Neutrophil (primary cell): ENCODE measurements at regions not wholly inside any gene's neighbourhood (a gene's known extent, or its start where the extent isn't known, plus 50 kb on each side); places are given as distances from the start of the nearest gene placed in this dataset.

Experiments
- H3K27ac ChIP-seq: fragments of 200-600 bp; sonication (generic); 2 replicates; pipeline ENCODE4 v1.5.1; 2016; ENCODE audit warnings: mild to moderate bottlenecking, moderate library complexity
- H3K27me3 ChIP-seq: fragments of 200-600 bp; sonication (generic); 2 replicates; pipeline ENCODE4 v1.6.0; 2016; ENCODE audit warnings: mild to moderate bottlenecking
- H3K36me3 ChIP-seq: fragments of 200-600 bp; sonication (generic); 2 replicates; pipeline ENCODE4 v1.5.1; 2017
- H3K4me1 ChIP-seq, 2 experiments: fragments of 200-600 bp in 1 of 2; sonication (generic) in 1 of 2; 1 replicate in 1 of 2; 2 replicates in 1 of 2; pipeline versions ENCODE4 v1.5.1 to v1.6.1; 2013 to 2016; ENCODE audit warnings: low read depth in 1 of 2, low read length in 1 of 2, mild to moderate bottlenecking in 1 of 2, moderate library complexity in 1 of 2; ENCODE audit not compliant: control insufficient read depth in 1 of 2, insufficient read depth in 1 of 2
- H3K4me3 ChIP-seq, 2 experiments: fragments of 200-600 bp in 1 of 2; sonication (generic) in 1 of 2; 1 replicate in 1 of 2; 2 replicates in 1 of 2; pipeline ENCODE4 v1.5.1; 2013 to 2016; ENCODE audit warnings: low read depth in 1 of 2, low read length in 1 of 2, mild to moderate bottlenecking in 1 of 2, moderate library complexity in 1 of 2
- H3K9me3 ChIP-seq: fragments of 200-600 bp; sonication (generic); 2 replicates; pipeline ENCODE4 v1.5.1; 2016
- TF ChIP-seq, protein P1 (sequence below): fragments of 200-600 bp; sonication (generic); IDR thresholded peaks from 2 replicates; pipeline ENCODE4 v1.5.1; 2016; ENCODE audit warnings: antibody characterized with exemption

DNA sequence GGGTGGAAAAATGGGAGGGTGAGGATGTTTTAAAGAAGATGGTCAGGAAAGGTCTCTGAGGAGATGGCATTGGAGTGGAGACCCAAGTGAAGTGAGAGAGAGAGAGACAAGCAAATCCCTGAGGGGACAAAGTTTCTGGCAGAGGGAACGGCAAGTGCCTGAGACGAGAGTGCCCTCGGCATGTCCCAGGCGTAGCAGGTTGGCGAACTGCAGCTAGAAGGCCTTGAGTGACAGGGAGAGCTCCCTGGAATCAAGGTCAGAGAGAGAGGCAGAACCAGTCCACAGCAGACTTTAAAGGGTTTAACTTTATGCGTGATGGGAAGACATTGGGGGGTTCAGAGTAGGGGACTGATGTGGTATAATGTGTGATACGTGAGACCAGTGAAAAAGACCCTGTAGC is 150.2 kb upstream of the HAND2 start:
- H3K36me3 ChIP-seq = no peaks in the 10 kb centered on the region
- H3K4me1 ChIP-seq = no peaks in the 10 kb centered on the region
- H3K27ac ChIP-seq = no peak overlapping the region
- no peaks in the 10 kb centered on the region for H3K27me3 ChIP-seq
- H3K4me3 ChIP-seq = no peak overlapping the region
- no peaks in the 10 kb centered on the region for H3K9me3 ChIP-seq
- TF ChIP-seq, protein P1, sequence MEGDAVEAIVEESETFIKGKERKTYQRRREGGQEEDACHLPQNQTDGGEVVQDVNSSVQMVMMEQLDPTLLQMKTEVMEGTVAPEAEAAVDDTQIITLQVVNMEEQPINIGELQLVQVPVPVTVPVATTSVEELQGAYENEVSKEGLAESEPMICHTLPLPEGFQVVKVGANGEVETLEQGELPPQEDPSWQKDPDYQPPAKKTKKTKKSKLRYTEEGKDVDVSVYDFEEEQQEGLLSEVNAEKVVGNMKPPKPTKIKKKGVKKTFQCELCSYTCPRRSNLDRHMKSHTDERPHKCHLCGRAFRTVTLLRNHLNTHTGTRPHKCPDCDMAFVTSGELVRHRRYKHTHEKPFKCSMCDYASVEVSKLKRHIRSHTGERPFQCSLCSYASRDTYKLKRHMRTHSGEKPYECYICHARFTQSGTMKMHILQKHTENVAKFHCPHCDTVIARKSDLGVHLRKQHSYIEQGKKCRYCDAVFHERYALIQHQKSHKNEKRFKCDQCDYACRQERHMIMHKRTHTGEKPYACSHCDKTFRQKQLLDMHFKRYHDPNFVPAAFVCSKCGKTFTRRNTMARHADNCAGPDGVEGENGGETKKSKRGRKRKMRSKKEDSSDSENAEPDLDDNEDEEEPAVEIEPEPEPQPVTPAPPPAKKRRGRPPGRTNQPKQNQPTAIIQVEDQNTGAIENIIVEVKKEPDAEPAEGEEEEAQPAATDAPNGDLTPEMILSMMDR = no peak

DNA sequence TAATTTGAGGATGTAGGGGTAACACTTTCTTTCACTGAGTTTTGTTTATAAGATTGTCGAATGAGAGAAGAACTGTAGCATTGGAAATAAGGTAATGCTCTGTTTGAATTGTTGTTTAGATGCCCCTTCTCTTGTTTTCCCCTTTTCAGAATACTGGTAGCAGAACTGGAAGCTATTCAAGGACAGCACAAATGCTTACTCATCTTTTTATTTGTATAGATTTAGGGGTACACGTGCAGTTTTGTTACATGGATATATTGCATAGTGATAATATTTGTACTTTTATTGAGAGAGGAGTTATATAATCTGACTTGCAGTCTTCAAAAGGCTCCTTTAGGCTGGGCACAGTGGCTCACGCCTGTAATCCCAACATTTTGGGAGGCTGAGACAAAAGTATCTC is 145.4 kb upstream of the HAND2 start:
- no peak overlapping the region for H3K27ac ChIP-seq
- H3K9me3 ChIP-seq = no peaks in the 10 kb centered on the region
- H3K36me3 ChIP-seq = no peaks in the 10 kb centered on the region
- TF ChIP-seq, protein P1 = no peak
- no peaks in the 10 kb centered on the region for H3K27me3 ChIP-seq
- no peak overlapping the region for H3K4me3 ChIP-seq
- H3K4me1 ChIP-seq = no peaks in the 10 kb centered on the region

DNA sequence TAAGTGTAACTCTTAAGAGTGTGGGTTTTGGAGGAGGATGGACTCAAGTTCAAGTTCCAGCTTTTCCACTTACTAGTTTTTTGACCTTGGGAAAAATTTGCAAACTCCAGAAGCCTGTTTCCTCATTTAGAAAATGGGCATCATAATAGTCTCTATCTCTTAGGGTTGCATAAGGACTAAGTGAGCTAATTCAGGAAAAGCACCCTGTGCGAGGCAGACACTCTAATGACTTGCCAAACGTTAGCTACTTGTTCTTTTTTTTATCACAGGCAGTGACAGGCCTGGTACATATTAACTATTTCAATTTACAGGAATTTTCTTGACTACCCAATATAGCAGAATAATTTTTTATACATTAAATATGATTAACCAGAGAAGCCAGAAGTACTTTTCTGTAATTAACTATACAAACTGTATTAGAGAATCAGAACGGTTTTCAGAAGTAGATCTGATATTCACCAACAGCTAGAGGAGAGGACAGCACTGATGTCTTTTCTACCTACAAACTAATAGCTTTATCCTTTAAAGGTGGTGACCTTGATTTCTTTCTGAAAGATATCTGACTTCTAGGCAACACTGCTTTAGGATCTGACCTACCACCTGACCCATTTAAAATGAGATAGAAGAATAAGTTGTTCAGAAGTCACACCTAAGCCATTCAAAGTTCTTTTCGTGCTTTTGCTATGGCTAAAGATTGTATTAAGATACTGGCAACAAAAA is 139.6 kb upstream of the HAND2 start:
- H3K9me3 ChIP-seq = no peaks in the 10 kb centered on the region
- H3K27me3 ChIP-seq = no peaks in the 10 kb centered on the region
- H3K27ac ChIP-seq = no peak overlapping the region
- TF ChIP-seq, protein P1 = no peak
- no peaks in the 10 kb centered on the region for H3K4me1 ChIP-seq
- H3K4me3 ChIP-seq = no peak overlapping the region
- no peaks in the 10 kb centered on the region for H3K36me3 ChIP-seq

DNA sequence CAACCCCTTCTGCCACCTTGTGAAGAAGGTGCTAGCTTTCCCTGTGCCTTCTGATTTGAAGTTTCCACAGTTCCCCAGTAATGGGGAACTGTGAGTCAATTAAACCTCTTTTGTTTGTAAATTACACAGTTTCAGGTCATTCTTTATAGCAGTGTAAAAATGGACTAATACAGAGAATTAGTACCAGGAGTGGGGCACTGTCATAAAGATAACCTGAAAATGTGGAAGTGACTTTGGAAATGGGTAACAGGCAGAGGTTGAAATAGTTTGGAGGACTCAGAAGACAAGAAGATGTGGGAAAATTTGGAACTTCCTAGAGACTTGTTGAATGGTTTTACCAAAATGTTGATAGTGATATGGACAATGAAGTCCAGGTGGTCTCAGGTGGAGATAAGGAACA is 131.0 kb upstream of the HAND2 start:
- Histone ChIP-seq H3K36me3 (no peaks in the 10 kb centered on the region), H3K9me3 (no peaks in the 10 kb centered on the region), H3K27ac (no peak overlapping the region), H3K4me3 (no peak overlapping the region), H3K4me1 (no peaks in the 10 kb centered on the region), H3K27me3 (no peaks in the 10 kb centered on the region)
- TF ChIP-seq, protein P1 = no peak

DNA sequence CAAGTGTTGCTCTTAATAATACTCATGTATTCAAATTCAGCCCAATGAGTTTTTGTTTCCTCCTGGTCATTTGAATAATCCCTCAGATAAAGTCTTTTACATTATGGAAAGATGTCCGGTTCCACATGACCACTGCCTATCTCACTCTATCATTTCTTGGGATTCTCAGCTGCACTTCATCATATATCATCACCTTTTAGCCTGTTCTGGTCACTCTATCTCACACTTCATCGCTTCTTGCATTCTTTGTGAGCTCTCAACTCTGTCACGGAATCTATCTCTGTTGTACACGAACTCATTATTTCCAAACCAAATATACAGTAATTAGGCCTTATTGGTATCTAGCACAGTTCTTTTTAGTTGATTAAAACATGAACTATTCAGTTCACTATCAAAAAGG is 126.9 kb upstream of the HAND2 start:
- Histone ChIP-seq H3K9me3 (no peaks in the 10 kb centered on the region), H3K27ac (no peak overlapping the region), H3K27me3 (no peaks in the 10 kb centered on the region), H3K4me1 (no peaks in the 10 kb centered on the region), H3K4me3 (no peak overlapping the region), H3K36me3 (no peaks in the 10 kb centered on the region)
- TF ChIP-seq, protein P1 = no peak
